ACC112 (cell line): ENCODE measurements at regions not wholly inside any gene's neighbourhood (a gene's known extent, or its start where the extent isn't known, plus 50 kb on each side); places are given as distances from the start of the nearest gene placed in this dataset.
"Not testable (repeated sequence)": the region's sequence is repeated elsewhere in the genome, so short reads cannot be mapped to it uniquely, and the experiment has no call there.

Experiments used
- H2AFZ ChIP-seq: fragments of 200-600 bp; sonication (generic); one replicate; pipeline ENCODE4 v1.6.0; 2017; ENCODE audit warnings: antibody characterized with exemption, low read length; ENCODE audit not compliant: unreplicated experiment
- H3K27ac ChIP-seq: fragments of 200-600 bp; sonication (generic); 2 replicates; pipeline ENCODE4 v1.5.1; 2014; ENCODE audit warnings: low read depth, mild to moderate bottlenecking, antibody characterized with exemption, low read length, moderate library complexity
- H3K27me3 ChIP-seq: fragments of 200-600 bp; sonication (generic); 2 replicates; pipeline ENCODE4 v1.6.1; 2014; ENCODE audit warnings: mild to moderate bottlenecking, antibody characterized with exemption, low read length, moderate library complexity, mixed read lengths; ENCODE audit not compliant: insufficient read depth
- H3K36me3 ChIP-seq: fragments of 200-600 bp; sonication (generic); 2 replicates; pipeline ENCODE4 v1.6.1; 2016; ENCODE audit warnings: mild to moderate bottlenecking, antibody characterized with exemption, low read length, moderate library complexity, mixed read lengths; ENCODE audit not compliant: insufficient read depth
- H3K4me1 ChIP-seq: fragments of 200-600 bp; sonication (generic); one replicate; pipeline ENCODE4 v1.6.1; 2016; ENCODE audit warnings: low read length, mixed read lengths; ENCODE audit not compliant: insufficient read depth, unreplicated experiment, control insufficient read depth
- H3K4me3 ChIP-seq: fragments of 200-600 bp; sonication (generic); 2 replicates; pipeline ENCODE4 v1.5.1; 2014; ENCODE audit warnings: mild to moderate bottlenecking, low read depth, low read length
- H3K79me2 ChIP-seq: fragments of 200-600 bp; sonication (generic); one replicate; pipeline ENCODE4 v1.6.0; 2016; ENCODE audit warnings: low read length; ENCODE audit not compliant: control insufficient read depth, unreplicated experiment, insufficient read depth

- peaks cover 30% of the 10 kb centered on the region for H3K27me3 ChIP-seq
- no peak overlapping the region for H2AFZ ChIP-seq
- H3K4me1 ChIP-seq: no peaks in the 10 kb centered on the region
- no peaks in the 10 kb centered on the region for H3K79me2 ChIP-seq
- H3K36me3 ChIP-seq: no peaks in the 10 kb centered on the region
- no peak overlapping the region for H3K4me3 ChIP-seq
- no peak overlapping the region for H3K27ac ChIP-seq
These were observed 61.2 kb downstream of the VIP start for GRCh38 chr6:152811785-152812184.

- H3K4me1 ChIP-seq: no peaks in the 10 kb centered on the region
- H3K27me3 ChIP-seq: peaks cover 23% of the 10 kb centered on the region
- no peak overlapping the region for H3K27ac ChIP-seq
- no peak overlapping the region for H2AFZ ChIP-seq
- H3K36me3 ChIP-seq: no peaks in the 10 kb centered on the region
- no peak overlapping the region for H3K4me3 ChIP-seq
- no peaks in the 10 kb centered on the region for H3K79me2 ChIP-seq
These were observed 64.8 kb downstream of the VIP start for GRCh38 chr6:152815230-152815872.

- H3K36me3 ChIP-seq: no peaks in the 10 kb centered on the region
- H3K27ac ChIP-seq: no peak overlapping the region
- no peaks in the 10 kb centered on the region for H3K79me2 ChIP-seq
- peaks cover 22% of the 10 kb centered on the region for H3K27me3 ChIP-seq
- no peak overlapping the region for H2AFZ ChIP-seq
- H3K4me1 ChIP-seq: no peaks in the 10 kb centered on the region
- H3K4me3 ChIP-seq: no peak overlapping the region
These were observed 65.5 kb downstream of the VIP start for GRCh38 chr6:152816055-152816454.

- H3K36me3 ChIP-seq: no peaks in the 10 kb centered on the region
- H3K27ac ChIP-seq: no peak overlapping the region
- H3K27me3 ChIP-seq: no peaks in the 10 kb centered on the region
- no peaks in the 10 kb centered on the region for H3K79me2 ChIP-seq
- H3K4me3 ChIP-seq: no peak overlapping the region
- no peak overlapping the region for H2AFZ ChIP-seq
- no peaks in the 10 kb centered on the region for H3K4me1 ChIP-seq
These were observed 70.9 kb downstream of the VIP start for GRCh38 chr6:152821525-152821924.

GRCh38 chr6:152824666-152825065 lies 74.1 kb downstream of the VIP start:
- no peaks in the 10 kb centered on the region for H3K79me2 ChIP-seq
- H2AFZ ChIP-seq: no peak overlapping the region
- no peak overlapping the region for H3K27ac ChIP-seq
- H3K4me1 ChIP-seq: no peaks in the 10 kb centered on the region
- H3K4me3 ChIP-seq: no peak overlapping the region
- H3K27me3 ChIP-seq: no peaks in the 10 kb centered on the region
- no peaks in the 10 kb centered on the region for H3K36me3 ChIP-seq

- Histone ChIP-seq H3K4me3 (no peak overlapping the region), H3K4me1 (no peaks in the 10 kb centered on the region), H3K27me3 (peaks cover 5% of the 10 kb centered on the region; the same call in 1 of the 2 replicates), H3K36me3 (no peaks in the 10 kb centered on the region), H3K27ac (no peak overlapping the region), H3K79me2 (no peaks in the 10 kb centered on the region), H2AFZ (no peak overlapping the region)
These were observed 77.8 kb downstream of the VIP start for GRCh38 chr6:152828431-152828830.

- H3K4me1 ChIP-seq, H3K36me3 ChIP-seq, H3K79me2 ChIP-seq, H2AFZ ChIP-seq, H3K4me3 ChIP-seq, H3K27ac ChIP-seq: not testable (repeated sequence)
- H3K27me3 ChIP-seq: peaks cover 24% of the 10 kb centered on the region
These were observed 83.8 kb downstream of the VIP start for GRCh38 chr6:152834366-152834765.

- Histone ChIP-seq H3K79me2 (no peaks in the 10 kb centered on the region), H3K4me3 (no peak overlapping the region), H3K27ac (no peak overlapping the region), H3K36me3 (no peaks in the 10 kb centered on the region), H3K4me1 (no peaks in the 10 kb centered on the region), H2AFZ (no peak overlapping the region), H3K27me3 (peaks cover 32% of the 10 kb centered on the region)
These were observed 85.9 kb downstream of the VIP start for GRCh38 chr6:152836523-152836922.

GRCh38 chr6:152845421-152845820 lies 94.8 kb downstream of the VIP start:
- Histone ChIP-seq H3K4me3 (no peak overlapping the region), H3K36me3 (no peaks in the 10 kb centered on the region), H3K79me2 (no peaks in the 10 kb centered on the region), H2AFZ (no peak overlapping the region), H3K27me3 (peaks cover 16% of the 10 kb centered on the region), H3K4me1 (no peaks in the 10 kb centered on the region), H3K27ac (no peak overlapping the region)

- no peak overlapping the region for H2AFZ ChIP-seq
- no peaks in the 10 kb centered on the region for H3K4me1 ChIP-seq
- H3K27ac ChIP-seq: no peak overlapping the region
- no peaks in the 10 kb centered on the region for H3K79me2 ChIP-seq
- peaks cover 8% of the 10 kb centered on the region for H3K27me3 ChIP-seq
- H3K36me3 ChIP-seq: no peaks in the 10 kb centered on the region
- H3K4me3 ChIP-seq: no peak overlapping the region
These were observed 96.2 kb downstream of the VIP start for GRCh38 chr6:152846825-152847224.

- H3K27ac ChIP-seq: no peak overlapping the region
- no peaks in the 10 kb centered on the region for H3K36me3 ChIP-seq
- H3K4me1 ChIP-seq: no peaks in the 10 kb centered on the region
- peaks cover 14% of the 10 kb centered on the region for H3K27me3 ChIP-seq
- no peak overlapping the region for H2AFZ ChIP-seq
- no peak overlapping the region for H3K4me3 ChIP-seq
- no peaks in the 10 kb centered on the region for H3K79me2 ChIP-seq
These were observed 98.3 kb downstream of the VIP start for GRCh38 chr6:152848919-152849318.
